HEK293 (cell line): ENCODE measurements at regions not wholly inside any gene's neighbourhood (a gene's known extent, or its start where the extent isn't known, plus 50 kb on each side); places are given as distances from the start of the nearest gene placed in this dataset.

Source experiments
- CTCF ChIA-PET: fragments of 350-600 bp; formaldehyde crosslinking; extraction: SDS; loops from one replicate; lab custom pipeline; 2021; ENCODE audit warnings: antibody characterized with exemption; lab: Yijun Ruan, JAX
- POLR2A ChIA-PET: fragments of 300-600 bp; formaldehyde crosslinking; extraction: SDS; loops from one replicate; lab custom pipeline; 2020; ENCODE audit warnings: antibody characterized with exemption, inconsistent platforms; lab: Yijun Ruan, JAX
- H3K27ac ChIP-seq: fragments of 200-500 bp; sonication (Bioruptor generic); 2 replicates; pipeline ENCODE4 v1.5.1; 2014; ENCODE audit warnings: low read depth, low read length, control low read depth, inconsistent platforms; ENCODE audit errors: extremely low read depth
- H3K36me3 ChIP-seq, 2 experiments: fragments of 200-500 bp in 1 of 2; sonication (Bioruptor generic) in 1 of 2; 1 replicate in 1 of 2; 2 replicates in 1 of 2; pipeline ENCODE4 v1.5.1; 2014 to 2017; ENCODE audit warnings: inconsistent platforms in 2 of 2, low read length in 2 of 2; ENCODE audit not compliant: control insufficient read depth in 2 of 2, insufficient read depth in 1 of 2
- H3K4me1 ChIP-seq: fragments of 200-500 bp; sonication (Bioruptor generic); 2 replicates; pipeline ENCODE4 v1.5.1; 2014; ENCODE audit warnings: mild to moderate bottlenecking, low read length, inconsistent platforms; ENCODE audit not compliant: control insufficient read depth, insufficient read depth
- H3K4me3 ChIP-seq: 2 replicates; pipeline ENCODE4 v1.5.1; 2011; ENCODE audit warnings: low read depth, mild to moderate bottlenecking, control low read depth, low read length, moderate library complexity
- H3K9me3 ChIP-seq: fragments of 200-500 bp; sonication (Bioruptor generic); 2 replicates; pipeline ENCODE4 v1.5.1; 2014; ENCODE audit warnings: low read depth, low read length, inconsistent platforms; ENCODE audit not compliant: control insufficient read depth, insufficient read depth
- BCL11A ChIP-seq: fragments of 450-650 bp; formaldehyde crosslinking; IDR thresholded peaks from 2 replicates; pipeline ENCODE4 v1.5.1; 2016; ENCODE audit warnings: low read depth, missing biosample characterization, missing genetic modification characterization
- EGR2 ChIP-seq: fragments of 450-650 bp; formaldehyde crosslinking; IDR thresholded peaks from 2 replicates; pipeline ENCODE4 v1.5.1; 2016; ENCODE audit warnings: low read depth, missing biosample characterization, missing genetic modification characterization
- GLI2 ChIP-seq: fragments of 450-650 bp; formaldehyde crosslinking; IDR thresholded peaks from 2 replicates; pipeline ENCODE4; 2017; ENCODE audit warnings: missing biosample characterization, missing genetic modification characterization, low read depth, borderline replicate concordance
- KLF1 ChIP-seq: fragments of 450-650 bp; formaldehyde crosslinking; IDR thresholded peaks from 2 replicates; pipeline ENCODE4 v1.5.1; 2016; ENCODE audit warnings: missing biosample characterization, missing genetic modification characterization
- ZBTB20 ChIP-seq: fragments of 450-650 bp; formaldehyde crosslinking; IDR thresholded peaks from 2 replicates; pipeline ENCODE4 v1.5.1; 2016; ENCODE audit warnings: missing biosample characterization, missing genetic modification characterization
- ZEB2 ChIP-seq: fragments of 450-650 bp; formaldehyde crosslinking; IDR thresholded peaks from 2 replicates; pipeline ENCODE4 v1.5.1; 2016; ENCODE audit warnings: missing biosample characterization, missing genetic modification characterization
- ZNF292 ChIP-seq: fragments of 450-650 bp; formaldehyde crosslinking; IDR thresholded peaks from 2 replicates; pipeline ENCODE4 v1.5.1; 2016; ENCODE audit warnings: low read depth, missing biosample characterization, missing genetic modification characterization, borderline replicate concordance
- ZNF423 ChIP-seq: fragments of 450-650 bp; formaldehyde crosslinking; IDR thresholded peaks from 2 replicates; pipeline ENCODE4 v1.5.1; 2016; ENCODE audit warnings: missing biosample characterization, missing genetic modification characterization
- ZNF521 ChIP-seq: fragments of 450-650 bp; formaldehyde crosslinking; IDR thresholded peaks from 2 replicates; pipeline ENCODE4 v1.5.1; 2017; ENCODE audit warnings: missing biosample characterization, mild to moderate bottlenecking, missing genetic modification characterization
- ZNF830 ChIP-seq: fragments of 450-650 bp; IDR thresholded peaks from 2 replicates; pipeline ENCODE4 v1.5.0; 2018; ENCODE audit warnings: missing biosample characterization, missing genetic modification characterization, low read depth, mild to moderate bottlenecking, moderate library complexity
- ZXDB ChIP-seq: fragments of 450-650 bp; formaldehyde crosslinking; IDR thresholded peaks from 2 replicates; pipeline ENCODE4 v1.5.1; 2016; ENCODE audit warnings: missing biosample characterization, missing genetic modification characterization
- TF ChIP-seq, protein P1 (sequence below): fragments of 450-650 bp; formaldehyde crosslinking; IDR thresholded peaks from 2 replicates; pipeline ENCODE4 v1.5.1; 2016; ENCODE audit warnings: missing biosample characterization, missing genetic modification characterization, low read depth
- TF ChIP-seq, protein P2 (sequence below): fragments of 450-650 bp; formaldehyde crosslinking; IDR thresholded peaks from 2 replicates; pipeline ENCODE4 v1.5.1; 2017; ENCODE audit warnings: missing biosample characterization, missing genetic modification characterization
- TF ChIP-seq, protein P3 (sequence below): fragments of 450-650 bp; formaldehyde crosslinking; IDR thresholded peaks from 2 replicates; pipeline ENCODE4 v1.5.1; 2017; ENCODE audit warnings: missing biosample characterization, missing genetic modification characterization
- TF ChIP-seq, protein P4 (sequence below): fragments of 450-650 bp; formaldehyde crosslinking; IDR thresholded peaks from 2 replicates; pipeline ENCODE4 v1.5.0; 2017; ENCODE audit warnings: missing biosample characterization, missing genetic modification characterization, borderline replicate concordance
- TF ChIP-seq, protein P5 (sequence below): sonication (generic); formaldehyde crosslinking; IDR thresholded peaks from 2 replicates; pipeline ENCODE4 v1.8.1; 2022; ENCODE audit warnings: mild to moderate bottlenecking, moderate library complexity, missing genetic modification reagents
- TF ChIP-seq, protein P6 (sequence below): fragments of 450-650 bp; formaldehyde crosslinking; IDR thresholded peaks from 2 replicates; pipeline ENCODE4 v1.5.1; 2017; ENCODE audit warnings: missing biosample characterization, missing genetic modification characterization
- TF ChIP-seq, protein P7 (sequence below): fragments of 450-650 bp; formaldehyde crosslinking; IDR thresholded peaks from 2 replicates; pipeline ENCODE4 v1.5.1; 2016; ENCODE audit warnings: missing biosample characterization, missing genetic modification characterization

DNA sequence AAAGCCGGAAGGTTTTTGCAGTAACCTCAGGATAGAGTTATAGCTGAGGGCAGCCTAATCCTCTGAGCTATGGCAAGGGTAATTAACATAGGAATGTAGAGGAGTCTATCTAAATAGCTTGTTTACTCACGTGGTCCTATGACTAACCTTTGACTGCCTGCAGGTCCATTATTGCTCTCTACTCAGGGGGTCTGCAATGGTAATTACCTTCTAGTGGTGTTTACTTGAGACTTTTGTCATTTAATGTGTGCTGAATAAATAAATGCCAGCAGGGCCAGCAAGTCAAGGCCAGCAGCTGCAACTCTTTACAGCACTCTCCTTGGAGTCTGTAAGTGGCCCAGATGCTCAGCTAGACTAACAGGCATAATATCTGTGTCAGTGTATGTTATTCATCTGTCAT lies 212.7 kb upstream of the FMR1 start:
- CTCF ChIA-PET = interaction anchor here (0.5 kb wide), 1 partner anchor 105 kb away, joined by 5 read pairs; no protein-coding TSS in a partner anchor
- POLR2A ChIA-PET = no interaction called here

DNA sequence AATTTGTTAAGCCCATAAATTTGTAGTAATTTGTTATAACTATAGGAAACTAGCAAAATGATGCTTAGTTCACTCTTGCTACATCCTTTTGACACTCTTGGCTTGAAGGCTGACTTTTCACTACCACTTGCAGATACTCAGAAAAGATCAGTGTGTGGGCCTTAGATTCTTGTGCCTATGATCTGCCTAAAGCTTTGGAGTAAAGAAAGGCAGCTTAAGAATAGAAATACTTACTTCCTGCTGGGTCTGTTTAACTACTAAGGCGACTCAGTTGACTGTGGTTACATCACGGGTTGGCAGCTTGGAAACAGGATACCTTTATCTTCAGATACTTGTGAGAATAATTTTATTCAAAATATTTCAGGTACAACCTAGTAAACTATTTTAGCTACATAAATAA lies 201.4 kb upstream of the FMR1 start:
- Histone ChIP-seq H3K4me3 (no peak overlapping the region), H3K27ac (no peak overlapping the region), H3K4me1 (no peaks in the 10 kb centered on the region), H3K36me3 (no peaks in the 10 kb centered on the region), H3K9me3 (no peaks in the 10 kb centered on the region)
- no peak for TF ChIP-seq BCL11A (tag by site-specific recombination)
- POLR2A ChIA-PET = no interaction called here
- CTCF ChIA-PET = no interaction called here

More for the DNA sequence above, 212.7 kb upstream of the FMR1 start:
- Histone ChIP-seq H3K9me3 (no peaks in the 10 kb centered on the region), H3K27ac (no peak overlapping the region), H3K36me3 (no peaks in the 10 kb centered on the region), H3K4me1 (no peaks in the 10 kb centered on the region), H3K4me3 (no peak overlapping the region)
- TF ChIP-seq ZNF830 (tag by site-specific recombination) = no peak
- TF ChIP-seq ZEB2 = no peak
- TF ChIP-seq ZBTB20 (tag by site-specific recombination) = no peak
- no peak for TF ChIP-seq ZXDB (tag by site-specific recombination)
- no peak for TF ChIP-seq EGR2 (tag by site-specific recombination)
- TF ChIP-seq ZNF423 (tag by site-specific recombination) = no peak
- TF ChIP-seq, protein P1, sequence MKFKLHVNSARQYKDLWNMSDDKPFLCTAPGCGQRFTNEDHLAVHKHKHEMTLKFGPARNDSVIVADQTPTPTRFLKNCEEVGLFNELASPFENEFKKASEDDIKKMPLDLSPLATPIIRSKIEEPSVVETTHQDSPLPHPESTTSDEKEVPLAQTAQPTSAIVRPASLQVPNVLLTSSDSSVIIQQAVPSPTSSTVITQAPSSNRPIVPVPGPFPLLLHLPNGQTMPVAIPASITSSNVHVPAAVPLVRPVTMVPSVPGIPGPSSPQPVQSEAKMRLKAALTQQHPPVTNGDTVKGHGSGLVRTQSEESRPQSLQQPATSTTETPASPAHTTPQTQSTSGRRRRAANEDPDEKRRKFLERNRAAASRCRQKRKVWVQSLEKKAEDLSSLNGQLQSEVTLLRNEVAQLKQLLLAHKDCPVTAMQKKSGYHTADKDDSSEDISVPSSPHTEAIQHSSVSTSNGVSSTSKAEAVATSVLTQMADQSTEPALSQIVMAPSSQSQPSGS (tag by site-specific recombination) = no peak

DNA sequence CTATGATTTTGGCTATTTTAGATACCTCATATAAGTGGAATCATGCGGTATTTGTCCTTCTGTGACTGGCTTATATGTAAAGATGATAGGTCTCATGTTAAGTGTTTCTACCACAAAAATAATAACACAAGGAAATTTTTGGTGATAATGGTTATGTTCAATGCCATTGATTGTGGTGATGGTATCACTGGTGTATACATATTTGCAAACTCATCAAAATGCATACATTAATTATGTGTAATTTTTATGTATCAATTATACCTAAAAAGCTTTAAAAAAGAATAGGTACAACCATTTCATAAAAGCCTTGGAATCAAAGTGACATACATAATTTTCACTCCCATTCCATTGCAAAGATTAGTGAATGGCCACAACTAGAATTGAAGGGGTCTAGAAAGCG lies 178.3 kb upstream of the FMR1 start:
- H3K4me1 ChIP-seq = no peaks in the 10 kb centered on the region
- CTCF ChIA-PET = no interaction called here
- POLR2A ChIA-PET = no interaction called here
- H3K4me3 ChIP-seq = no peak overlapping the region
- H3K36me3 ChIP-seq = no peaks in the 10 kb centered on the region
- H3K9me3 ChIP-seq = no peaks in the 10 kb centered on the region; the same call in 1 of the 2 replicates
- no peak overlapping the region for H3K27ac ChIP-seq
- TF ChIP-seq KLF1 (tag by site-specific recombination) (no peak), GLI2 (no peak), ZNF521 (tag by site-specific recombination) (no peak), ZNF292 (no peak), EGR2 (tag by site-specific recombination) (no peak)
- TF ChIP-seq, protein P2, sequence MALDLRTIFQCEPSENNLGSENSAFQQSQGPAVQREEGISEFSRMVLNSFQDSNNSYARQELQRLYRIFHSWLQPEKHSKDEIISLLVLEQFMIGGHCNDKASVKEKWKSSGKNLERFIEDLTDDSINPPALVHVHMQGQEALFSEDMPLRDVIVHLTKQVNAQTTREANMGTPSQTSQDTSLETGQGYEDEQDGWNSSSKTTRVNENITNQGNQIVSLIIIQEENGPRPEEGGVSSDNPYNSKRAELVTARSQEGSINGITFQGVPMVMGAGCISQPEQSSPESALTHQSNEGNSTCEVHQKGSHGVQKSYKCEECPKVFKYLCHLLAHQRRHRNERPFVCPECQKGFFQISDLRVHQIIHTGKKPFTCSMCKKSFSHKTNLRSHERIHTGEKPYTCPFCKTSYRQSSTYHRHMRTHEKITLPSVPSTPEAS = no peak
- TF ChIP-seq, protein P3, sequence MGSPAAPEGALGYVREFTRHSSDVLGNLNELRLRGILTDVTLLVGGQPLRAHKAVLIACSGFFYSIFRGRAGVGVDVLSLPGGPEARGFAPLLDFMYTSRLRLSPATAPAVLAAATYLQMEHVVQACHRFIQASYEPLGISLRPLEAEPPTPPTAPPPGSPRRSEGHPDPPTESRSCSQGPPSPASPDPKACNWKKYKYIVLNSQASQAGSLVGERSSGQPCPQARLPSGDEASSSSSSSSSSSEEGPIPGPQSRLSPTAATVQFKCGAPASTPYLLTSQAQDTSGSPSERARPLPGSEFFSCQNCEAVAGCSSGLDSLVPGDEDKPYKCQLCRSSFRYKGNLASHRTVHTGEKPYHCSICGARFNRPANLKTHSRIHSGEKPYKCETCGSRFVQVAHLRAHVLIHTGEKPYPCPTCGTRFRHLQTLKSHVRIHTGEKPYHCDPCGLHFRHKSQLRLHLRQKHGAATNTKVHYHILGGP (tag by site-specific recombination) = no peak
- TF ChIP-seq, protein P4, sequence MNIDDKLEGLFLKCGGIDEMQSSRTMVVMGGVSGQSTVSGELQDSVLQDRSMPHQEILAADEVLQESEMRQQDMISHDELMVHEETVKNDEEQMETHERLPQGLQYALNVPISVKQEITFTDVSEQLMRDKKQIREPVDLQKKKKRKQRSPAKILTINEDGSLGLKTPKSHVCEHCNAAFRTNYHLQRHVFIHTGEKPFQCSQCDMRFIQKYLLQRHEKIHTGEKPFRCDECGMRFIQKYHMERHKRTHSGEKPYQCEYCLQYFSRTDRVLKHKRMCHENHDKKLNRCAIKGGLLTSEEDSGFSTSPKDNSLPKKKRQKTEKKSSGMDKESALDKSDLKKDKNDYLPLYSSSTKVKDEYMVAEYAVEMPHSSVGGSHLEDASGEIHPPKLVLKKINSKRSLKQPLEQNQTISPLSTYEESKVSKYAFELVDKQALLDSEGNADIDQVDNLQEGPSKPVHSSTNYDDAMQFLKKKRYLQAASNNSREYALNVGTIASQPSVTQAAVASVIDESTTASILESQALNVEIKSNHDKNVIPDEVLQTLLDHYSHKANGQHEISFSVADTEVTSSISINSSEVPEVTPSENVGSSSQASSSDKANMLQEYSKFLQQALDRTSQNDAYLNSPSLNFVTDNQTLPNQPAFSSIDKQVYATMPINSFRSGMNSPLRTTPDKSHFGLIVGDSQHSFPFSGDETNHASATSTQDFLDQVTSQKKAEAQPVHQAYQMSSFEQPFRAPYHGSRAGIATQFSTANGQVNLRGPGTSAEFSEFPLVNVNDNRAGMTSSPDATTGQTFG = no peak
- TF ChIP-seq, protein P5, sequence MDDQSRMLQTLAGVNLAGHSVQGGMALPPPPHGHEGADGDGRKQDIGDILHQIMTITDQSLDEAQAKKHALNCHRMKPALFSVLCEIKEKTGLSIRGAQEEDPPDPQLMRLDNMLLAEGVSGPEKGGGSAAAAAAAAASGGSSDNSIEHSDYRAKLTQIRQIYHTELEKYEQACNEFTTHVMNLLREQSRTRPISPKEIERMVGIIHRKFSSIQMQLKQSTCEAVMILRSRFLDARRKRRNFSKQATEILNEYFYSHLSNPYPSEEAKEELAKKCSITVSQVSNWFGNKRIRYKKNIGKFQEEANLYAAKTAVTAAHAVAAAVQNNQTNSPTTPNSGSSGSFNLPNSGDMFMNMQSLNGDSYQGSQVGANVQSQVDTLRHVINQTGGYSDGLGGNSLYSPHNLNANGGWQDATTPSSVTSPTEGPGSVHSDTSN = no peak
- TF ChIP-seq, protein P6, sequence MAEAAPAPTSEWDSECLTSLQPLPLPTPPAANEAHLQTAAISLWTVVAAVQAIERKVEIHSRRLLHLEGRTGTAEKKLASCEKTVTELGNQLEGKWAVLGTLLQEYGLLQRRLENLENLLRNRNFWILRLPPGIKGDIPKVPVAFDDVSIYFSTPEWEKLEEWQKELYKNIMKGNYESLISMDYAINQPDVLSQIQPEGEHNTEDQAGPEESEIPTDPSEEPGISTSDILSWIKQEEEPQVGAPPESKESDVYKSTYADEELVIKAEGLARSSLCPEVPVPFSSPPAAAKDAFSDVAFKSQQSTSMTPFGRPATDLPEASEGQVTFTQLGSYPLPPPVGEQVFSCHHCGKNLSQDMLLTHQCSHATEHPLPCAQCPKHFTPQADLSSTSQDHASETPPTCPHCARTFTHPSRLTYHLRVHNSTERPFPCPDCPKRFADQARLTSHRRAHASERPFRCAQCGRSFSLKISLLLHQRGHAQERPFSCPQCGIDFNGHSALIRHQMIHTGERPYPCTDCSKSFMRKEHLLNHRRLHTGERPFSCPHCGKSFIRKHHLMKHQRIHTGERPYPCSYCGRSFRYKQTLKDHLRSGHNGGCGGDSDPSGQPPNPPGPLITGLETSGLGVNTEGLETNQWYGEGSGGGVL (tag by site-specific recombination) = no peak
- TF ChIP-seq, protein P7, sequence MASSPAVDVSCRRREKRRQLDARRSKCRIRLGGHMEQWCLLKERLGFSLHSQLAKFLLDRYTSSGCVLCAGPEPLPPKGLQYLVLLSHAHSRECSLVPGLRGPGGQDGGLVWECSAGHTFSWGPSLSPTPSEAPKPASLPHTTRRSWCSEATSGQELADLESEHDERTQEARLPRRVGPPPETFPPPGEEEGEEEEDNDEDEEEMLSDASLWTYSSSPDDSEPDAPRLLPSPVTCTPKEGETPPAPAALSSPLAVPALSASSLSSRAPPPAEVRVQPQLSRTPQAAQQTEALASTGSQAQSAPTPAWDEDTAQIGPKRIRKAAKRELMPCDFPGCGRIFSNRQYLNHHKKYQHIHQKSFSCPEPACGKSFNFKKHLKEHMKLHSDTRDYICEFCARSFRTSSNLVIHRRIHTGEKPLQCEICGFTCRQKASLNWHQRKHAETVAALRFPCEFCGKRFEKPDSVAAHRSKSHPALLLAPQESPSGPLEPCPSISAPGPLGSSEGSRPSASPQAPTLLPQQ = no peak
